ENCODE measurements at regions not wholly inside any gene's neighbourhood (a gene's known extent, or its start where the extent isn't known, plus 50 kb on each side); places are given as distances from the start of the nearest gene placed in this dataset.

DNA sequence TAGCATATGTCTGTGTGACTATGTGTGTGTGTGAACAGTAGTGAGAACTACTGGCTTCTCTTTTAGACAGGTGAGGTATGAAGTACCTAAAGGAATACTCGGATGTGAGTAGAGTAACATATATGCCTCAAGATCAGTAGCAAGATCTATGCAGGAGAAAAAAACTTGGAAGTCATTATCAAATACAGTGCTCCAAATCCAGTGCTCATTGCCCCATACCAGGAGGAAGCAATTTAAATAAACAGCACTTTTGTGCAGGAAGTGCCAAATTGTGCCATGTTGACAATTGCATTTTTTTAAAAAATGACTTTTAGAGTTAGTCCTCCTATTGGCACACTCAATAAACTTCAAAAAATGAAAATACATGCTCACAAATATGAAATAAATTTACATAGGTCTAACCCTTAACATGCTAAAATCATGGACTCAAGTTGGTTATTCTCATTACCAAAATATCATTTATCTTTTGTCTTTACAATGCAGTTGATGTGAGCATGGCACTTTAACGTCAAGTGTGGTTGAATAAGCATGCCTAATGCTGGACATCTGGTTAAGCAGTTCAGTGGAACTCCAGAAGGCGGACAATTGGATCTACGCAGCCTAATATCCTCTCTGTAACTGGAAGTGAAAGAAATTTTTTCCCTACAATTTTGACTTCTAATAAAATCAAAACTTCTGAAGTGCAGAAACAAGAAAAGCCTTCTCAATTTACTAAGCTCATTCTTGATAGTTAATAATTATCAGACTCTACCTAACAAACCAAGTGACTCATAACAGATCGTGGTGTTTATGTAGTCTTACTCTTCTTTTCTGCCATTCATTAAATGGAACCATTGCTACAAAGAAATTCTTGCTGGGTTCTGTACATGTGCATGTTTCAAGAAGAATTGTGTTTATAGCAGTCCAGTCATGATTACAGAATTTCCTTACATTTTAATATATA, 195.2 kb downstream of the MDFIC start:
- DNase-seq: no peak

DNA sequence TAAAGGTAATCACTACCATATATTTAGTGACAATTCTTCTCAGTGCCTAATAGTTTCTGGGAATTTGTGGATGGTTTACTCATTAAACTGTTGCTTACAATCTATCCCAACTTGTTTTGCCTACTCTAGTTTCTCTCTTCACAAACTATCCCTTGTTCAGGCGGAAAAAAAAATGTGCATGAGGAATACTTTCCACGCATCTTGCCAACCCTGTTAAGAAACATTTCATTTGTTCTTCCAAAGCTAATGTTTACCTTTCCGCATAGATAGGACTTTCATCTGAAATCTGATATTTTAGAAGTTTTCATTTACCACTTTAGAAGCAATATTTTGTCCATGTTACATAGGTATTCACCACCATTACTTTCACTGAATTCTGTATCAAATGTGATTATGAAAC, 191.9 kb downstream of the MDFIC start:
- DNase-seq: no peak

DNA sequence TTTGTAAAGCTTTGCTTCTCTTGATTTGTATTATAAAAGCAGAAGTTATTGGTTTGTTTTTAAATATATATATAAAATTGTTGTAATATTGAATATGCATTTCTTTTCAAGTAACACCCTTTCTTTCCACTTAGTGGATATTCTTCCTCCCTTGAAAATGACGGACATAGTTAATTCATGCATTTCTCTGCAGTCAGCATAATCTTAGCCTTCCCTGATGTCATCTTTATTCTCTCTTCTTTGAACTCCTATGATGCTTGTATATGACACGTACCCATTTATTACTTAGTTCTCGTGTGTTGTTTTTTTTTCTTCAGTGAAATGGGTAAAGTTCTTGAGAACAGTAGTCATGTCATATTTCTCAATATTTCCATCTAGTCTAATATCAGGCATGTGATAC, 191.2 kb downstream of the MDFIC start:
- DNase-seq: no peak

- no peak for DNase-seq
Observed at GRCh38 chr7:115110523-115110922, 188.6 kb downstream of the MDFIC start.

DNA sequence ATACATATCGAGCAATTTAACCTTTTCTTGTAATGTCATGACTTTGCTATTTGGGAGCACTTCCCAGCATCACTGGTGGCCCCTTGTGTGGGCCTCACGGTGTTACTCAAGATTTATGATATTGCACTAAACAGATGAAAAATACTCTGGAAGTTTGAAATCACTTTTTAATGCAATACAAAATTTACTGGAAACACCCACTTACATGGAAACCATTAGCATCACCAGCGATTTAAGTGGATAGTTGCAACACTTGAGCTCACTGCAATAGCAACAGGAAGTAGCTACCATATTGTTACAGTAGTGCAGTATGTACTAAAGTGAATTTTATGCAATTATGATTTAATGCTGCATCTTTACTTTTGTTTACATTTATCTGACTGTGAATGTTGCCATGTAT, 184.4 kb downstream of the MDFIC start:
- DNase-seq: no peak

DNA sequence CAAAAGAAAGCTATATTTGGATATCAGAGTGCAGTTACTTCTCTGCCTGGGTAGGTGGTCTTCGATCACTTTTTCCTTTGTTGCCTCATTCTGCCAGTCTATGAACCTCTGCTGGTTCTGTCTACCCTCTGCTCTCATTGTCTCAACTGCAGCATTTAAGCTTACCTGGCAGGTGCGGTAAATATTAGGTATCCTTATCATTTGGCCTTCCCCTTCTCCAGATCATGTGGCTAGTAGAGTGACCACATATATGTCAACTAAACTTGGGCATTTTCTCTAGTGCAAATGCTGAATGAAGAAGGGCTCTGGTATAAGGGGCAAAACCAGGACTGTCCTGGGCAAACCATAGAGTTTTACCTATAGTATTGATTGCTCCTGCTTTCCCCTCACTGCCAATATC, 180.8 kb downstream of the MDFIC start:
- no peak for DNase-seq

DNA sequence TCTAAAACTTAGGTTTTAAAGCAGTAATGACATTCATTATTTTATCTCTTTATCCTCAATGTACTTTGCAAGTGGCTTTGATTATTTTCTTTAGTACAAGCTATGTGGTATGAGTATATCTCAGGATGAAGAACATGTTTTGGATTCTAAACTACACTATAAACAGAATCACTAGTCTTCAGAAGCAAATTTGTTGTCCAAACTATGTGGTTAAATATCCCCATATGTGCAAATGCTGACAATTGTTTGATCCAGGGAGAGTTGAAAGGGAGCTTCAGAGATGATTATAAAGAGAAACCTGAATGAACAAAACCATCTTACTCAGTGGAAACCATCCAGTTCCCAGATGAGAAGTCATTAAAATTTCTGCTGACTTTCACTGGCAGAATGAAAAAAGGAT, 179.3 kb downstream of the MDFIC start:
- DNase-seq: no peak

DNA sequence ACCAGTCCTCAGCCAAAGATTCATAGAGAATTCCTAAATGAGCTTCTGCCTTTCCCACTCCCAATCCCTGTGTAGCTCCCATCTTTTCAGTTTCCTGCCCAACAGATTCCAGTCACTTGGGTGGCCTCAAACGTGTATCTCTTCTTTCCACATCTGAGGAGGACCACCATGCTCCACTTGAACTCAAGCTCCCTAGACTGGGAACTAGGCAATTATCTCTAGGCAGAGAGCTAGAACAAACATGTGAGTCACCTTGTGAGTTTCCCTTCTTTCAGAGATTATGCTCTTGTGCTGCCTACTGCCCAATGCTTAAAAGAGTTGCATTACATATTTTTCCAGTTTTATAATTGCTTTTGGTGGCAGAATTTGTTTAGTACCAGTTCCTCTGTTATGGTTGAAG, 178.0 kb downstream of the MDFIC start:
- DNase-seq: no peak

- DNase-seq: no peak
Observed at GRCh38 chr7:115097175-115097671, 175.3 kb downstream of the MDFIC start.

GRCh38 chr7:115096262-115096661, 174.4 kb downstream of the MDFIC start:
- DNase-seq: no peak

DNA sequence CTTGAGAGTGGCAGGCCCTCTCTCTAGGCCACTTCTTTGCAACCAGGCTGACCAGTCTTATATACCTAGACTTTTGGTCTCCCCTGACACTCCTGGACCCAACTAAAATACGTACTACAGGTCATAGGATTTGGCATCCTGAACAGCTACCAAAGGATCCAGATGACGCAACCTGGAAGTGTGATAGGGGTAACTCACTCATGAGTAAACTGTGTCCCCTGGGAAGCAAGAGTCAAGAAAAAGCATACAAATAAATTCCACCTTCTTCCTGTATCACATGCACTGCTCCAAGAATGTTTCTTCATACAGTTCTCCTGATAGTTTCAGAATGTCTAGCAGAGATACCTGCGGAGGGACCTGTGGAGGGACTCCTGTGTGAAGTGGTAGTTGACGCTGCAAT, 172.3 kb downstream of the MDFIC start:
- no peak for DNase-seq

DNA sequence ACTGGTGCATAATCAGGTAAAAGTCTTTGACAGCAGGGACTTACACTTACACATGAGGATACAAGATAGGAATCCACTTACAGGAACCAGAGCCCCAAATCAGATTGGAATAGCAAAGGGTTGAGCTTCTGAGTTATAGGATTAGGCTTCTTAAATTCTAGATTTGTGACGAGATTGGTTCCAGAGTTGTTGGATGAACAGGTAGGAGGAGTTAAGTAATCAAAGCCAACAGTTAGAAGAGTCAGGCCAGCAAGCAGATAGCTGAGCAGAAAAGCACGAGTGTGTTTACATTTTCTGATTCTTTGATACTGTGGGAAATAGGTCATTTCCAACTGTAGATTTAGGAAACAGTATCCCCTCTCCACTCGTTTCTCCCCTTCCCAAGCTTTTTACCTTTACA, 167.0 kb downstream of the MDFIC start:
- DNase-seq: no peak

GRCh38 chr7:115087437-115087836, 165.5 kb downstream of the MDFIC start:
- DNase-seq: no peak

- no peak for DNase-seq
Observed at GRCh38 chr7:115086146-115086841, 164.4 kb downstream of the MDFIC start.

GRCh38 chr7:115085421-115085820, 163.5 kb downstream of the MDFIC start:
- no peak for DNase-seq

- no peak for DNase-seq
Observed at GRCh38 chr7:115083935-115084334, 162.0 kb downstream of the MDFIC start.

GRCh38 chr7:115081772-115082171, 159.9 kb downstream of the MDFIC start:
- no peak for DNase-seq

GRCh38 chr7:115078851-115079250, 157.0 kb downstream of the MDFIC start:
- DNase-seq: no peak

GRCh38 chr7:115078386-115078785, 156.5 kb downstream of the MDFIC start:
- DNase-seq: no peak

- DNase-seq: no peak
Observed at GRCh38 chr7:115070311-115070710, 148.4 kb downstream of the MDFIC start.

Measured in T-helper 9 cell (primary cell).